Spleen (tissue), 11 donors: ENCODE measurements at regions not wholly inside any gene's neighbourhood (a gene's known extent, or its start where the extent isn't known, plus 50 kb on each side); places are given as distances from the start of the nearest gene placed in this dataset.

Experiments
- DNase-seq: peaks from one replicate; pipeline ENCODE4 v3.0.0-alpha.2; 2020
- H3K27ac ChIP-seq, 8 donors: fragments of 200-600 bp; sonication (generic) in 7 of 8; 1 replicate in 4 of 8; 2 replicates in 4 of 8; pipeline versions ENCODE4 v1.5.0 to v1.8.0; 2016 to 2021; ENCODE audit warnings: inconsistent platforms in 4 of 8, mild to moderate bottlenecking in 4 of 8, moderate library complexity in 1 of 8
- H3K27me3 ChIP-seq, 7 donors: fragments of 200-600 bp; sonication (generic) in 6 of 7; replicated peaks in 1 of 7; 1 replicate in 4 of 7; 2 replicates in 3 of 7; pipeline versions ENCODE4 v1.5.0 to v1.8.0; 2016 to 2021; ENCODE audit warnings: inconsistent platforms in 3 of 7, mild to moderate bottlenecking in 1 of 7
- H3K36me3 ChIP-seq, 6 donors: fragments of 200-600 bp; sonication (generic) in 5 of 6; 1 replicate in 4 of 6; 2 replicates in 2 of 6; pipeline versions ENCODE4 v1.5.0 to v1.8.0; 2016 to 2021; ENCODE audit warnings: inconsistent platforms in 2 of 6
- H3K4me1 ChIP-seq, 6 donors: fragments of 200-600 bp; sonication (generic) in 5 of 6; 1 replicate in 3 of 6; 2 replicates in 3 of 6; pipeline versions ENCODE4 v1.5.0 to v1.8.0; 2016 to 2021; ENCODE audit warnings: inconsistent platforms in 3 of 6
- H3K4me3 ChIP-seq, 8 donors: fragments of 200-600 bp; sonication (generic) in 7 of 8; 1 replicate in 4 of 8; 2 replicates in 4 of 8; pipeline versions ENCODE4 v1.5.0 to v1.8.0; 2016 to 2021; ENCODE audit warnings: inconsistent platforms in 4 of 8, mild to moderate bottlenecking in 4 of 8, moderate library complexity in 2 of 8
- H3K9me3 ChIP-seq, 8 donors: fragments of 200-600 bp; sonication (generic) in 7 of 8; 1 replicate in 4 of 8; 2 replicates in 4 of 8; pipeline versions ENCODE4 v1.5.0 to v1.8.0; 2016 to 2021; ENCODE audit warnings: inconsistent platforms in 4 of 8
- CTCF ChIP-seq, 11 experiments: fragments of 200-600 bp in 7 of 11; fragments of 450-650 bp in 4 of 11; sonication (generic) in 4 of 11; IDR thresholded peaks in 8 of 11; conservative IDR thresholded peaks in 3 of 11; 1 replicate in 7 of 11; 2 replicates in 4 of 11; pipeline versions ENCODE4 v1.4.0 to v1.8.0; 2016 to 2021; ENCODE audit warnings: antibody characterized with exemption in 11 of 11, inconsistent platforms in 4 of 11, mild to moderate bottlenecking in 1 of 11
- POLR2A ChIP-seq, 3 donors: fragments of 450-650 bp; IDR thresholded peaks; one replicate each; pipeline ENCODE4 v1.5.1; 2017; ENCODE audit warnings: antibody characterized with exemption in 3 of 3, mild to moderate bottlenecking in 1 of 3
- POLR2AphosphoS5 ChIP-seq, 3 donors: sonication (generic); formaldehyde crosslinking; IDR thresholded peaks; one replicate each; pipeline ENCODE4 v1.5.1; 2017; ENCODE audit warnings: antibody characterized with exemption in 3 of 3
- WGBS, 5 donors: extraction: QIAGEN DNeasy Blood & Tissue Kit in 3 of 5; methylation state at CpG; one replicate each; pipeline versions ENCODE4 v1.1.5 to v1.1.7; 2013 to 2018; 5-methylcytosine and 5-hydroxymethylcytosine counted together
- intact Hi-C: fragments of 100-400 bp; cut with DNase I; formaldehyde crosslinking; loops from one replicate; pipeline ENCODE4 v1.15.0; 2023; ENCODE audit warnings: low total_unique reads
- donor health status: healthy with polysubstance abuse.
- donor health status: DM: no; HTN: no; CAD: no; lungs with moderate emphysema.
- donor health status: DM: no; HTN: no; CAD: no.
- donor health status: Bipolar disorder and iron deficiency.
- donor health status: healthy.
- donor health status: DM: no; HTN: no; CAD: no.
- donor health status: DM: yes; HTN: yes; CAD: no.

GRCh38 chr1:175824079-175824478, 80.7 kb upstream of the TNR start:
- intact Hi-C loops, result no loop called here
- no peak for DNase-seq
- Histone ChIP-seq H3K4me1 (no peaks in the 10 kb centered on the region), H3K36me3 (no peaks in the 10 kb centered on the region), H3K27me3 (no peaks in the 10 kb centered on the region), H3K27ac (no peak overlapping the region), H3K9me3 (peaks cover 0 to 13% (median 3%) of the 10 kb centered on the region in 8 donors), H3K4me3 (no peak overlapping the region)
- 69 to 82% (median 76%) methylated on average over 3 of the region's 3 CpGs for WGBS, 5 donors
- peak in 1 of 11 experiments; percentile 5 for TF ChIP-seq CTCF (IDR thresholded peaks at IDR 0.05 in 8 of 11, conservative IDR thresholded peaks at IDR 0.05 in 3 of 11)
- TF ChIP-seq POLR2A (IDR thresholded peaks at IDR 0.05), result no peak

GRCh38 chr1:175823406-175823805, 80.0 kb upstream of the TNR start:
- H3K36me3 ChIP-seq, result no peaks in the 10 kb centered on the region
- no peaks in the 10 kb centered on the region for H3K27me3 ChIP-seq
- H3K4me1 ChIP-seq, result no peaks in the 10 kb centered on the region
- no peak for DNase-seq
- intact Hi-C loops, result no loop called here
- H3K9me3 ChIP-seq, result peaks cover 0 to 13% (median 3%) of the 10 kb centered on the region in 8 donors
- no peak for TF ChIP-seq POLR2A (IDR thresholded peaks at IDR 0.05)
- no peak for TF ChIP-seq POLR2AphosphoS5 (IDR thresholded peaks at IDR 0.05)
- no peak for TF ChIP-seq CTCF (IDR thresholded peaks at IDR 0.05 in 8 of 11, conservative IDR thresholded peaks at IDR 0.05 in 3 of 11)
- no peak overlapping the region for H3K4me3 ChIP-seq
- no peak overlapping the region for H3K27ac ChIP-seq

- no peak overlapping the region for H3K4me3 ChIP-seq
- 87 to 93% (median 92%) methylated on average over 2 of the region's 2 CpGs for WGBS, 5 donors
- H3K4me1 ChIP-seq, result no peaks in the 10 kb centered on the region
- H3K36me3 ChIP-seq, result no peaks in the 10 kb centered on the region
- H3K27me3 ChIP-seq, result no peaks in the 10 kb centered on the region
- intact Hi-C loops, result no loop called here
- no peak overlapping the region for H3K27ac ChIP-seq
- peaks cover 0 to 7% (median 3%) of the 10 kb centered on the region in 8 donors for H3K9me3 ChIP-seq
- DNase-seq, result no peak
- TF ChIP-seq POLR2A (IDR thresholded peaks at IDR 0.05) (no peak), POLR2AphosphoS5 (IDR thresholded peaks at IDR 0.05) (no peak), CTCF (IDR thresholded peaks at IDR 0.05 in 8 of 11, conservative IDR thresholded peaks at IDR 0.05 in 3 of 11) (no peak)
These were observed 79.2 kb upstream of the TNR start for GRCh38 chr1:175822580-175822979.

GRCh38 chr1:175820456-175821025, 77.1 kb upstream of the TNR start:
- Histone ChIP-seq H3K27ac (no peak overlapping the region), H3K4me1 (no peaks in the 10 kb centered on the region), H3K4me3 (no peak overlapping the region), H3K27me3 (no peaks in the 10 kb centered on the region), H3K36me3 (no peaks in the 10 kb centered on the region), H3K9me3 (peaks cover 0 to 7% (median 3%) of the 10 kb centered on the region in 8 donors)
- DNase-seq, result no peak
- 90 to 96% (median 94%) methylated on average over 6 of the region's 6 CpGs for WGBS, 5 donors
- no peak for TF ChIP-seq POLR2A (IDR thresholded peaks at IDR 0.05)
- no peak for TF ChIP-seq POLR2AphosphoS5 (IDR thresholded peaks at IDR 0.05)
- no peak for TF ChIP-seq CTCF (IDR thresholded peaks at IDR 0.05 in 8 of 11, conservative IDR thresholded peaks at IDR 0.05 in 3 of 11)
- intact Hi-C loops, result no loop called here
